Keratinocyte (primary cell): ENCODE measurements at regions not wholly inside any gene's neighbourhood (a gene's known extent, or its start where the extent isn't known, plus 50 kb on each side); places are given as distances from the start of the nearest gene placed in this dataset.

ENCODE experiments used
- CTCF ChIP-seq, 3 experiments: IDR thresholded peaks in 1 of 3; conservative IDR thresholded peaks in 1 of 3; optimal IDR thresholded peaks in 1 of 3; 2 replicates in 2 of 3; 3 replicates in 1 of 3; pipeline versions ENCODE3 to v1.5.1; 2011; ENCODE audit warnings: low read length in 3 of 3, mild to moderate bottlenecking in 3 of 3, moderate library complexity in 2 of 3, control low read depth in 1 of 3, inconsistent platforms in 1 of 3; ENCODE audit not compliant: insufficient read depth in 2 of 3; ENCODE audit errors: extremely low read depth in 1 of 3
- EZH2 ChIP-seq: IDR thresholded peaks from one replicate; pipeline ENCODE4 v1.6.1; 2012; ENCODE audit warnings: inconsistent platforms, mild to moderate bottlenecking, low read length, moderate library complexity

- TF ChIP-seq CTCF (optimal IDR thresholded peaks at IDR 0.05 in 1 of 3, IDR thresholded peaks at IDR 0.05 in 1 of 3, conservative IDR thresholded peaks at IDR 0.05 in 1 of 3; ENCODE audit: extremely low read depth in 1 of 3, insufficient read depth in 2 of 3, low read length in 3 of 3) (no peak), EZH2 (no peak)
These were observed 585.3 kb downstream of the INSC start for GRCh38 chr11:15699978-15700377.
